Colonic mucosa (tissue), 4 donors: ENCODE measurements at regions not wholly inside any gene's neighbourhood (a gene's known extent, or its start where the extent isn't known, plus 50 kb on each side); places are given as distances from the start of the nearest gene placed in this dataset.

Source experiments
- DNase-seq: peaks from one replicate; pipeline ENCODE4 v3.0.0-alpha.2; 2020
- H3K27ac ChIP-seq: fragments of 200-600 bp; one replicate; pipeline ENCODE4 v1.8.0; 2021
- H3K27me3 ChIP-seq: fragments of 200-600 bp; one replicate; pipeline ENCODE4 v1.8.0; 2021
- H3K36me3 ChIP-seq: fragments of 200-600 bp; one replicate; pipeline ENCODE4 v1.8.0; 2021
- H3K4me1 ChIP-seq: fragments of 200-600 bp; one replicate; pipeline ENCODE4 v1.8.0; 2021; ENCODE audit warnings: mild to moderate bottlenecking
- H3K4me3 ChIP-seq: fragments of 200-600 bp; one replicate; pipeline ENCODE4 v1.8.0; 2021
- H3K9ac ChIP-seq, 2 donors: one replicate each; pipeline ENCODE4 v1.7.0; 2013; ENCODE audit warnings: control low read depth in 2 of 2, low read depth in 2 of 2, low read length in 2 of 2
- H3K9me3 ChIP-seq: fragments of 200-600 bp; one replicate; pipeline ENCODE4 v1.8.0; 2021
- intact Hi-C: fragments of 100-400 bp; cut with DNase I; formaldehyde crosslinking; loops from one replicate; pipeline ENCODE4 v1.14.1; 2022
- TF ChIP-seq, protein P1 (sequence below): fragments of 200-600 bp; IDR thresholded peaks from one replicate; pipeline ENCODE4 v1.8.0; 2022; ENCODE audit warnings: antibody characterized with exemption, mild to moderate bottlenecking
- donor health status: healthy.
- donor health status: DM: no; HTN: no; CAD: no.
- donor health status: DM: no; HTN: no; CAD: no.

DNA sequence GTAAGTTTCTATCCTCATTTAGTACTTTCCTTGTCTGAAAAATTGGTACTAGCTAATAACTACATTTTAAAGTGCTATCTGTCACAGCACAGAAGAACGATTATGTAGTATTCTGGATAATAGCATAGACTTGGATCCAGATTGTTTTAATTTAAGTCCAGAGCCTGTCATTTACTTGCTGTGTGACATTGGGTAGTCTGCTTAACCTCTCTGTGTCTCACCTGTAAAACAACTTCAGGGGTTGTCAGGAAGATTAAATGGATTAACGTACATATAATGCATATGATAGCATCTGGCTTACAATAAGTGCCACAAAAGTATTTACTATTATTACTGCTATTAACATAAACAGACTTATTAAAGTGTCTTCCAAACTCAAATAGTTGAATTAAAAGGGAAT, 1221.4 kb downstream of the GATA3 start:
- DNase-seq: no peak
- TF ChIP-seq, protein P1, sequence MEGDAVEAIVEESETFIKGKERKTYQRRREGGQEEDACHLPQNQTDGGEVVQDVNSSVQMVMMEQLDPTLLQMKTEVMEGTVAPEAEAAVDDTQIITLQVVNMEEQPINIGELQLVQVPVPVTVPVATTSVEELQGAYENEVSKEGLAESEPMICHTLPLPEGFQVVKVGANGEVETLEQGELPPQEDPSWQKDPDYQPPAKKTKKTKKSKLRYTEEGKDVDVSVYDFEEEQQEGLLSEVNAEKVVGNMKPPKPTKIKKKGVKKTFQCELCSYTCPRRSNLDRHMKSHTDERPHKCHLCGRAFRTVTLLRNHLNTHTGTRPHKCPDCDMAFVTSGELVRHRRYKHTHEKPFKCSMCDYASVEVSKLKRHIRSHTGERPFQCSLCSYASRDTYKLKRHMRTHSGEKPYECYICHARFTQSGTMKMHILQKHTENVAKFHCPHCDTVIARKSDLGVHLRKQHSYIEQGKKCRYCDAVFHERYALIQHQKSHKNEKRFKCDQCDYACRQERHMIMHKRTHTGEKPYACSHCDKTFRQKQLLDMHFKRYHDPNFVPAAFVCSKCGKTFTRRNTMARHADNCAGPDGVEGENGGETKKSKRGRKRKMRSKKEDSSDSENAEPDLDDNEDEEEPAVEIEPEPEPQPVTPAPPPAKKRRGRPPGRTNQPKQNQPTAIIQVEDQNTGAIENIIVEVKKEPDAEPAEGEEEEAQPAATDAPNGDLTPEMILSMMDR: no peak
- no peaks in the 10 kb centered on the region for H3K36me3 ChIP-seq
- no peaks in the 10 kb centered on the region for H3K4me1 ChIP-seq
- no peaks in the 10 kb centered on the region for H3K9me3 ChIP-seq
- no peak overlapping the region for H3K4me3 ChIP-seq
- no peak overlapping the region for H3K27ac ChIP-seq
- H3K9ac ChIP-seq: no peak overlapping the region
- intact Hi-C loops: no loop called here
- no peaks in the 10 kb centered on the region for H3K27me3 ChIP-seq

DNA sequence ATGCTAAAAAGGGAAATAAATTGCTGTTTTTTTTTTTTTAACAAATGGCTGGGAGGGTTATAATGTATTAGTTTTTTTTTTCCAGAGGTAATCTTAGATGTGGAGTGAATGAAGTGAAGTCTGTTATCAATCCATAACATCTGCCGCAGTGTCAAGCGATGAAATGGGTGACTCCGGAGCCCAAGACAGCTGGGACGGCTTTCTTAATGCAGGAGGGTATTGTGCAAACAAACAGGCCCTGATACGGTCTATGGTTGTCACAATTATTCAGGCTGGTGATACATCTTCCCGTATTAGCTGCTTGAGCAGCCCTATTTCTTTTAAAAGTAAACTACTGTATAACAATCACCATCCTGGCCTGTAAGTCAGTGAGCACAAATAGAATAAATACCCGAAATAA, 1231.2 kb downstream of the GATA3 start:
- Histone ChIP-seq H3K4me1 (no peaks in the 10 kb centered on the region), H3K9me3 (no peaks in the 10 kb centered on the region), H3K27me3 (no peaks in the 10 kb centered on the region), H3K36me3 (no peaks in the 10 kb centered on the region), H3K27ac (no peak overlapping the region), H3K4me3 (no peak overlapping the region), H3K9ac (no peak overlapping the region)
- no peak for DNase-seq
- TF ChIP-seq, protein P1: no peak
- intact Hi-C loops: no loop called here

DNA sequence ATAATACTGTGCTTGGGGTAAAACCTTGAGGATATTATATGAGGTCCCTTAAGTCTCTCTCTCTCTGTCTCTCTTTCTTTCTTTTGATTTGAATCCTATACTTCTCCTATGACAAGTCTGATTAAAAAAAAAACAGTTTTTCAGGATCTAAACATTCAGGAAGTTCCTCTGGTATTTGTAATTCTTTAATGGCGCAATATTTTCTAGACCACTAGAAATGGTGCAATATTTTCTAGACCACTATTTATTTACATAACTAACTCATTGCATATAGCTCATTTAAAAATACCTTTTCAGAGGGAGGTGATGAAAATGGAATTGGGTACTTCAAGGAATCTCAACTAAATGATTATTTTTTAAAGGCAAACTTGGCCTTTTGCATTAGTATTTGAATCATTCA, 1235.3 kb downstream of the GATA3 start:
- no peak overlapping the region for H3K27ac ChIP-seq
- H3K36me3 ChIP-seq: no peaks in the 10 kb centered on the region
- H3K9ac ChIP-seq: no peak overlapping the region
- no peaks in the 10 kb centered on the region for H3K27me3 ChIP-seq
- no peak for DNase-seq
- no peak overlapping the region for H3K4me3 ChIP-seq
- no peaks in the 10 kb centered on the region for H3K9me3 ChIP-seq
- TF ChIP-seq, protein P1: no peak
- intact Hi-C loops: no loop called here
- H3K4me1 ChIP-seq: no peaks in the 10 kb centered on the region

DNA sequence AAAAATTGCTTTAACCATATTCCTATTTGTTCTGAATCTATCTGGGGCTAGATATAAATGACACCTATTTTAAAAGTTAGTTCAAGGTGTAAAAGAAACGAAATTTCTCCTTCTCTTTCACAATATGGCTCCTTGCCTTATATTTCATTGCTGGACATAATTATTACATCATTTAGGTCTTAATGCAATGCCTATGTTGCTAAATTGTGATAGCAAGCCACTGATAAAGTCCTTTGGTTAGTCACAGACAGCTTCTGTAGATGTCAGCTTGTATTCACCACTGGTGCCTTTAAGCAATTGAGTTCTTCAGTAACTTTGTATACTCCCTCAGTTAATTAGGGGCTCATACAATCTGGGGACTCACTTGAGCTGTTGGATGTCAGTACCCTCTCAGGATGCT, 1236.6 kb downstream of the GATA3 start:
- Histone ChIP-seq H3K4me3 (no peak overlapping the region), H3K36me3 (no peaks in the 10 kb centered on the region), H3K9ac (no peak overlapping the region), H3K9me3 (no peaks in the 10 kb centered on the region), H3K27me3 (no peaks in the 10 kb centered on the region), H3K27ac (no peak overlapping the region), H3K4me1 (no peaks in the 10 kb centered on the region)
- TF ChIP-seq, protein P1: no peak
- DNase-seq: no peak
- intact Hi-C loops: no loop called here

DNA sequence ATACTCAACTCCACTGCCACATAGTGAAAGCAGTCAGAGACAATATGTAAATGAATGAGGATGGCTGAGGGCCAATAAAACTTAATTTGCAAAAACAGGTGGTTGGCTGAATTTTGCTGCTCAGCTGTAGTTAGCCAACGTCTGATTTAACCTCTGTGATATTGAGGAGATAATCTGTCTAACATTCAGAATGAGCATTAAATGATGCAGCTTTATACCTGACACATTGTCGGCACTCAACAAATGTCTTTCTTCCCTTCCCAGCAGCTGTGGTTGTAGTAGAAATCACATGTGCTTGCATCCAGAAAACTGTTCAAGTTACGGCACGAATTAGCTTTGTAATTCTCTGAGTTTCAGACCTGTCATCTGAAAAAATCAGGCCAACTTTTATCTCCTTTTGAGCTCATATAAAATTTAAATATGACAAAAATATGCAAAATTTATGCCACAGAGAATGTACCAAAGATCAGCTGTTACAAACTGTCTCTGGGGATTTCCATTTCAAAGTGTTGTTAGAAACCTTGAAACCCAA, 1239.7 kb downstream of the GATA3 start:
- H3K27me3 ChIP-seq: no peaks in the 10 kb centered on the region
- no peak overlapping the region for H3K27ac ChIP-seq
- no peaks in the 10 kb centered on the region for H3K36me3 ChIP-seq
- DNase-seq: no peak
- H3K4me1 ChIP-seq: no peaks in the 10 kb centered on the region
- H3K9me3 ChIP-seq: no peaks in the 10 kb centered on the region
- TF ChIP-seq, protein P1: no peak
- intact Hi-C loops: no loop called here
- no peak overlapping the region for H3K9ac ChIP-seq
- no peak overlapping the region for H3K4me3 ChIP-seq

DNA sequence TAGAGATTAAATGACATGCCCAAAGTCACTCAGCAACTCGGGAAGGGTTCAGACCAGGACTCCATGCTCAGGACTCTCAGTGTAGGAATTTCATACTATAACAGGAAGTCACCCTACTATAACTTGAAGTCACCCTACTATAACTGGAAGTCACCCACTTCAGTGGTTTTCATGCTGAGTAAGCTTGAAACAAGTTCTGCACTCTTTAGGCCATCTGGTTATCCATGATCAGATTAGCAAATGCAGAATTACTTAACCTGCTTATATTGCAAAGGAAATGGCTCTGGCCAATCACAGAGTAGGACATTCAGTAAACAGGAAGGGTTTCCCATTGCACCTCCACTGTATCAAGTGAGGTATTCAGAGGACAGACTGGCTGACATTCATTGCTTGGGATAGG, 1240.4 kb downstream of the GATA3 start:
- DNase-seq: no peak
- H3K9me3 ChIP-seq: no peaks in the 10 kb centered on the region
- H3K9ac ChIP-seq: no peak overlapping the region
- H3K27me3 ChIP-seq: no peaks in the 10 kb centered on the region
- intact Hi-C loops: no loop called here
- TF ChIP-seq, protein P1: no peak
- H3K4me1 ChIP-seq: no peaks in the 10 kb centered on the region
- H3K27ac ChIP-seq: no peak overlapping the region
- no peak overlapping the region for H3K4me3 ChIP-seq
- H3K36me3 ChIP-seq: no peaks in the 10 kb centered on the region
